Stimulated activated naive CD8-positive, alpha-beta T cell treated with anti-CD3 and anti-CD28 coated beads, Interleukin-15, amount 100 ng/mL, for 72 hours (primary cell): ENCODE measurements at regions not wholly inside any gene's neighbourhood (a gene's known extent, or its start where the extent isn't known, plus 50 kb on each side); places are given as distances from the start of the nearest gene placed in this dataset.
"Not testable (repeated sequence)": the region's sequence is repeated elsewhere in the genome, so short reads cannot be mapped to it uniquely, and the experiment has no call there.

Source experiments
- ATAC-seq: fragments of 150-1000 bp; cut with Tn5 transposase; 2 replicates; pipeline ENCODE4 v1.10.0; 2021; ENCODE audit warnings: mild to moderate bottlenecking, moderate library complexity
- DNase-seq, 2 donors: peaks; one replicate each; pipeline ENCODE4 v3.0.0; 2021 to 2022
- H3K27ac Mint-ChIP-seq, 2 donors: one replicate each; pipeline ENCODE4 v1.8.0; 2022; ENCODE audit warnings: mild to moderate bottlenecking in 2 of 2, mixed read lengths in 2 of 2, moderate library complexity in 2 of 2
- H3K27me3 Mint-ChIP-seq: one replicate; pipeline ENCODE4 v1.8.0; 2022; ENCODE audit warnings: mixed read lengths
- H3K4me1 Mint-ChIP-seq: one replicate; pipeline ENCODE4 v1.8.0; 2022; ENCODE audit warnings: mild to moderate bottlenecking, mixed read lengths
- H3K4me3 Mint-ChIP-seq, 2 donors: one replicate each; pipeline ENCODE4 v1.8.0; 2022; ENCODE audit warnings: mild to moderate bottlenecking in 2 of 2, mixed read lengths in 2 of 2, moderate library complexity in 1 of 2
- H3K9me3 Mint-ChIP-seq, 2 donors: one replicate each; pipeline ENCODE4 v1.8.0; 2022; ENCODE audit warnings: mixed read lengths in 2 of 2

GRCh38 chr7:150024550-150025490 is 151.1 kb downstream of the ATP6V0E2 start:
- not testable (repeated sequence) for H3K27ac Mint-ChIP-seq, H3K4me1 Mint-ChIP-seq, H3K27me3 Mint-ChIP-seq, H3K9me3 Mint-ChIP-seq, H3K4me3 Mint-ChIP-seq, ATAC-seq, DNase-seq

- not testable (repeated sequence) for H3K27ac Mint-ChIP-seq
Observed at GRCh38 chr7:150025802-150026201, 152.0 kb downstream of the ATP6V0E2 start.

GRCh38 chr7:150028344-150029012 is 154.7 kb downstream of the ATP6V0E2 start:
- not testable (repeated sequence) for H3K27me3 Mint-ChIP-seq, ATAC-seq, H3K9me3 Mint-ChIP-seq, H3K4me1 Mint-ChIP-seq, DNase-seq, H3K27ac Mint-ChIP-seq, H3K4me3 Mint-ChIP-seq

More at GRCh38 chr7:150025802-150026201, 152.0 kb downstream of the ATP6V0E2 start:
- H3K4me3 Mint-ChIP-seq, ATAC-seq, H3K4me1 Mint-ChIP-seq, H3K9me3 Mint-ChIP-seq, DNase-seq, H3K27me3 Mint-ChIP-seq: not testable (repeated sequence)

GRCh38 chr7:150029013-150029389 is 155.2 kb downstream of the ATP6V0E2 start:
- not testable (repeated sequence) for H3K4me1 Mint-ChIP-seq, ATAC-seq, H3K27me3 Mint-ChIP-seq, H3K9me3 Mint-ChIP-seq, DNase-seq, H3K27ac Mint-ChIP-seq, H3K4me3 Mint-ChIP-seq

- not testable (repeated sequence) for H3K27me3 Mint-ChIP-seq, ATAC-seq, H3K9me3 Mint-ChIP-seq, H3K4me1 Mint-ChIP-seq, H3K4me3 Mint-ChIP-seq, H3K27ac Mint-ChIP-seq, DNase-seq
Observed at GRCh38 chr7:150031733-150032132, 158.0 kb downstream of the ATP6V0E2 start.

- not testable (repeated sequence) for ATAC-seq, H3K4me3 Mint-ChIP-seq, H3K4me1 Mint-ChIP-seq, DNase-seq, H3K9me3 Mint-ChIP-seq, H3K27me3 Mint-ChIP-seq
- peak overlapping the region in 1 of 2 donors; percentile 10 for H3K27ac Mint-ChIP-seq
Observed at GRCh38 chr7:150033711-150034110, 159.9 kb downstream of the ATP6V0E2 start.

GRCh38 chr7:150035769-150036168 is 162.0 kb downstream of the ATP6V0E2 start:
- ATAC-seq, H3K4me1 Mint-ChIP-seq, H3K4me3 Mint-ChIP-seq, DNase-seq, H3K9me3 Mint-ChIP-seq, H3K27me3 Mint-ChIP-seq, H3K27ac Mint-ChIP-seq: not testable (repeated sequence)

- not testable (repeated sequence) for H3K27ac Mint-ChIP-seq, H3K4me1 Mint-ChIP-seq, H3K9me3 Mint-ChIP-seq, ATAC-seq, H3K27me3 Mint-ChIP-seq, H3K4me3 Mint-ChIP-seq, DNase-seq
Observed at GRCh38 chr7:150039061-150039460, 165.3 kb downstream of the ATP6V0E2 start.

- not testable (repeated sequence) for H3K4me3 Mint-ChIP-seq, ATAC-seq, H3K9me3 Mint-ChIP-seq, DNase-seq, H3K27ac Mint-ChIP-seq
- peaks cover 11% of the 10 kb centered on the region for H3K4me1 Mint-ChIP-seq
- peaks cover 20% of the 10 kb centered on the region for H3K27me3 Mint-ChIP-seq
Observed at GRCh38 chr7:150042281-150042680, 168.5 kb downstream of the ATP6V0E2 start.

- DNase-seq: peak in 1 of 2 donors; percentile 7
- not testable (repeated sequence) for H3K4me3 Mint-ChIP-seq, H3K9me3 Mint-ChIP-seq, H3K27ac Mint-ChIP-seq, ATAC-seq
- peaks cover 25% of the 10 kb centered on the region for H3K4me1 Mint-ChIP-seq
- H3K27me3 Mint-ChIP-seq: peaks cover 37% of the 10 kb centered on the region
Observed at GRCh38 chr7:150044771-150045170, 171.0 kb downstream of the ATP6V0E2 start.

GRCh38 chr7:150045596-150045995 is 171.8 kb downstream of the ATP6V0E2 start:
- H3K27ac Mint-ChIP-seq, H3K4me3 Mint-ChIP-seq, ATAC-seq, DNase-seq, H3K9me3 Mint-ChIP-seq: not testable (repeated sequence)
- Mint-ChIP-seq H3K27me3 (peaks cover 45% of the 10 kb centered on the region), H3K4me1 (peaks cover 25% of the 10 kb centered on the region)

GRCh38 chr7:150046290-150047194 is 172.8 kb downstream of the ATP6V0E2 start:
- Mint-ChIP-seq H3K4me3 (peak overlapping the region; percentile 73 to 79), H3K27me3 (peaks cover 45% of the 10 kb centered on the region), H3K27ac (peak overlapping the region in 1 of 2 donors; percentile 37), H3K4me1 (peaks cover 25% of the 10 kb centered on the region)
- H3K9me3 Mint-ChIP-seq, DNase-seq: not testable (repeated sequence)
- peak; percentile 42 for ATAC-seq

GRCh38 chr7:150047329-150047728 is 173.6 kb downstream of the ATP6V0E2 start:
- Mint-ChIP-seq H3K27me3 (peaks cover 45% of the 10 kb centered on the region), H3K4me1 (peaks cover 25% of the 10 kb centered on the region), H3K4me3 (peak overlapping the region; percentile 73 to 79)
- not testable (repeated sequence) for H3K9me3 Mint-ChIP-seq, H3K27ac Mint-ChIP-seq
- DNase-seq (peak in 1 of 2 donors; percentile 27), ATAC-seq (peak; percentile 41)

GRCh38 chr7:150047772-150048171 is 174.0 kb downstream of the ATP6V0E2 start:
- not testable (repeated sequence) for H3K9me3 Mint-ChIP-seq, H3K27ac Mint-ChIP-seq
- H3K27me3 Mint-ChIP-seq: peaks cover 45% of the 10 kb centered on the region
- H3K4me1 Mint-ChIP-seq: peaks cover 25% of the 10 kb centered on the region
- ATAC-seq (peak; percentile 46), DNase-seq (peak; percentile 29 to 30)
- H3K4me3 Mint-ChIP-seq: peak overlapping the region; percentile 88 to 92
